ENCODE measurements at regions not wholly inside any gene's neighbourhood (a gene's known extent, or its start where the extent isn't known, plus 50 kb on each side); places are given as distances from the start of the nearest gene placed in this dataset.
A peak's percentile ranks its signal among the peaks of the same experiment; 100 is the strongest.

GRCh38 chr16:5589812-5590373 lies 492.3 kb upstream of the EEF2KMT start:
- DNase-seq (ENCODE audit: low spot score) = no peak
- Histone ChIP-seq H2AFZ (no peak overlapping the region), H4K20me1 (replicated peaks; ENCODE audit: insufficient read depth) (no peaks in the 10 kb centered on the region), H3K36me3 (ENCODE audit: insufficient read depth) (no peaks in the 10 kb centered on the region; the same call in 1 of the 2 replicates), H3K4me1 (ENCODE audit: insufficient read depth) (peaks cover 19% of the 10 kb centered on the region), H3K9me2 (ENCODE audit: insufficient read depth) (peaks cover 12% of the 10 kb centered on the region; the same call in 1 of the 2 replicates), H3K4me3 (no peak overlapping the region), H3K27ac (ENCODE audit: low read depth) (no peak overlapping the region), H3K4me2 (no peak overlapping the region), H3F3A (replicated peaks; ENCODE audit: low read depth) (no peaks in the 10 kb centered on the region), H3K27me3 (ENCODE audit: insufficient read depth) (no peaks in the 10 kb centered on the region), H3K79me2 (replicated peaks; ENCODE audit: insufficient read depth) (no peaks in the 10 kb centered on the region)
- Mint-ChIP-seq H3K4me3 (no peak overlapping the region), H3K4me1 (peaks cover 34% of the 10 kb centered on the region), H3K27ac (peak overlapping the region; percentile 44; the same call in 1 of the 2 replicates), H3K9me3 (no peaks in the 10 kb centered on the region), H3K27me3 (ENCODE audit: insufficient read depth, low read depth, poor library complexity) (peaks cover 11% of the 10 kb centered on the region), H3K36me3 (ENCODE audit: low read depth) (peaks cover 6% of the 10 kb centered on the region; the same call in 2 of the 3 replicates)
- no peak for ATAC-seq
- TF ChIP-seq JUNB (IDR thresholded peaks at IDR 0.05; ENCODE audit: unreplicated experiment) = no peak

- Histone ChIP-seq H3K79me2 (replicated peaks; ENCODE audit: insufficient read depth) (no peaks in the 10 kb centered on the region), H3K36me3 (ENCODE audit: insufficient read depth) (no peaks in the 10 kb centered on the region), H3K4me3 (no peak overlapping the region), H3K27ac (ENCODE audit: low read depth) (no peak overlapping the region), H3K4me2 (no peak overlapping the region), H2AFZ (no peak overlapping the region), H3K27me3 (ENCODE audit: insufficient read depth) (no peaks in the 10 kb centered on the region), H3K4me1 (ENCODE audit: insufficient read depth) (no peaks in the 10 kb centered on the region), H3K9me2 (ENCODE audit: insufficient read depth) (no peaks in the 10 kb centered on the region), H3F3A (replicated peaks; ENCODE audit: low read depth) (no peaks in the 10 kb centered on the region), H4K20me1 (replicated peaks; ENCODE audit: insufficient read depth) (no peaks in the 10 kb centered on the region)
- DNase-seq (ENCODE audit: low spot score) = no peak
- Mint-ChIP-seq H3K36me3 (ENCODE audit: low read depth) (no peaks in the 10 kb centered on the region), H3K4me1 (peaks cover 13% of the 10 kb centered on the region), H3K27ac (no peak overlapping the region), H3K4me3 (no peak overlapping the region), H3K27me3 (ENCODE audit: insufficient read depth, low read depth, poor library complexity) (peaks cover 6% of the 10 kb centered on the region), H3K9me3 (no peaks in the 10 kb centered on the region)
- ATAC-seq = no peak
- TF ChIP-seq ETS1 (IDR thresholded peaks at IDR 0.05) (no peak), POLR2AphosphoS5 (IDR thresholded peaks at IDR 0.05; ENCODE audit: low read depth) (no peak), CREB1 (CRISPR knock-in tag; IDR thresholded peaks at IDR 0.05; ENCODE audit: low read depth) (no peak), STAT1 (IDR thresholded peaks at IDR 0.05; ENCODE audit: unreplicated experiment) (no peak), ZNF331 (CRISPR knock-in tag; IDR thresholded peaks at IDR 0.05; ENCODE audit: low read depth) (no peak), ZNF114 (CRISPR knock-in tag; IDR thresholded peaks at IDR 0.05) (no peak), NANOG (IDR thresholded peaks at IDR 0.05; ENCODE audit: borderline replicate concordance) (no peak)
Observed at GRCh38 chr16:5584109-5584508, 486.5 kb upstream of the EEF2KMT start.

GRCh38 chr16:5582529-5582928 lies 484.9 kb upstream of the EEF2KMT start:
- no peaks in the 10 kb centered on the region for H3K79me2 ChIP-seq (replicated peaks; ENCODE audit: insufficient read depth)
- Mint-ChIP-seq H3K4me3 (no peak overlapping the region), H3K27me3 (ENCODE audit: insufficient read depth, low read depth, poor library complexity) (peaks cover 6% of the 10 kb centered on the region), H3K36me3 (ENCODE audit: low read depth) (no peaks in the 10 kb centered on the region), H3K9me3 (no peaks in the 10 kb centered on the region), H3K4me1 (peaks cover 14% of the 10 kb centered on the region), H3K27ac (no peak overlapping the region)
- H2AFZ ChIP-seq = no peak overlapping the region
- no peaks in the 10 kb centered on the region for H3K27me3 ChIP-seq (ENCODE audit: insufficient read depth)
- H3K36me3 ChIP-seq (ENCODE audit: insufficient read depth) = no peaks in the 10 kb centered on the region
- no peaks in the 10 kb centered on the region for H3F3A ChIP-seq (replicated peaks; ENCODE audit: low read depth)
- no peaks in the 10 kb centered on the region for H3K4me1 ChIP-seq (ENCODE audit: insufficient read depth)
- H3K4me2 ChIP-seq = no peak overlapping the region
- H3K27ac ChIP-seq (ENCODE audit: low read depth) = no peak overlapping the region
- H3K9me2 ChIP-seq (ENCODE audit: insufficient read depth) = no peaks in the 10 kb centered on the region
- H4K20me1 ChIP-seq (replicated peaks; ENCODE audit: insufficient read depth) = no peaks in the 10 kb centered on the region
- DNase-seq (ENCODE audit: low spot score) (no peak), ATAC-seq (no peak)
- no peak overlapping the region for H3K4me3 ChIP-seq
- TF ChIP-seq ETS1 (IDR thresholded peaks at IDR 0.05) = no peak
- no peak for TF ChIP-seq STAT1 (IDR thresholded peaks at IDR 0.05; ENCODE audit: unreplicated experiment)
- TF ChIP-seq REST (IDR thresholded peaks at IDR 0.05; ENCODE audit: unreplicated experiment) = no peak
- no peak for TF ChIP-seq JUNB (IDR thresholded peaks at IDR 0.05; ENCODE audit: unreplicated experiment)
- TF ChIP-seq POLR2AphosphoS5 (IDR thresholded peaks at IDR 0.05; ENCODE audit: low read depth) = no peak
- no peak for TF ChIP-seq EZH2 (IDR thresholded peaks at IDR 0.05; ENCODE audit: low read depth, unreplicated experiment)
- no peak for TF ChIP-seq CREB1 (CRISPR knock-in tag; IDR thresholded peaks at IDR 0.05; ENCODE audit: low read depth)
- no peak for TF ChIP-seq CTCF (conservative IDR thresholded peaks at IDR 0.05; ENCODE audit: low read depth in 2 of 2)
- no peak for TF ChIP-seq NANOG (IDR thresholded peaks at IDR 0.05; ENCODE audit: borderline replicate concordance)
- no peak for TF ChIP-seq ZNF331 (CRISPR knock-in tag; IDR thresholded peaks at IDR 0.05; ENCODE audit: low read depth)
